H1 (cell line): ENCODE measurements at regions not wholly inside any gene's neighbourhood (a gene's known extent, or its start where the extent isn't known, plus 50 kb on each side); places are given as distances from the start of the nearest gene placed in this dataset.

ENCODE experiments used
- CTCF ChIA-PET: fragments of 300-600 bp; sonication (Branson Sonifier 250); formaldehyde crosslinking; loops from one replicate; lab custom pipeline; 2021; ENCODE audit not compliant: partially characterized antibody; lab: Charles Lee
- POLR2A ChIA-PET: fragments of 300-600 bp; sonication (Branson Sonifier 250); formaldehyde crosslinking; loops from one replicate; lab custom pipeline; 2021; ENCODE audit warnings: inconsistent platforms; ENCODE audit not compliant: partially characterized antibody; lab: Charles Lee
- DNase-seq, 2 experiments: peaks; one replicate each; pipeline versions ENCODE4 v3.0.0 to v3.0.0-alpha.2; 2010 to 2022; ENCODE audit warnings: low spot score in 2 of 2, low read depth in 1 of 2, mixed read lengths in 1 of 2
- FAIRE-seq: peaks from 2 replicates; lab custom pipeline; 2011; peaks lifted over from hg19 to GRCh38; lab: Jason Lieb, UNC
- H2AFZ ChIP-seq: 2 replicates; pipeline ENCODE4 v1.8.1; 2012; ENCODE audit warnings: low read length, inconsistent platforms
- H2AK5ac ChIP-seq: 2 replicates; pipeline ENCODE4 v1.6.1; 2013; ENCODE audit warnings: low read depth, low read length
- H2BK120ac ChIP-seq: replicated peaks from 2 replicates; pipeline ENCODE3; 2013; ENCODE audit warnings: low read depth, low read length, inconsistent platforms
- H2BK12ac ChIP-seq: 2 replicates; pipeline ENCODE4 v1.6.1; 2013; ENCODE audit warnings: low read depth, low read length
- H2BK15ac ChIP-seq: 2 replicates; pipeline ENCODE4 v1.6.1; 2013; ENCODE audit warnings: low read length
- H2BK20ac ChIP-seq: 2 replicates; pipeline ENCODE4 v1.6.1; 2013; ENCODE audit warnings: low read length
- H2BK5ac ChIP-seq: 2 replicates; pipeline ENCODE4 v1.6.1; 2013; ENCODE audit warnings: low read depth, low read length
- H3K14ac ChIP-seq: 2 replicates; pipeline ENCODE4 v1.6.1; 2013; ENCODE audit warnings: inconsistent platforms; ENCODE audit not compliant: insufficient read length
- H3K18ac ChIP-seq: 2 replicates; pipeline ENCODE4 v1.6.1; 2013; ENCODE audit warnings: low read length; ENCODE audit errors: extremely low read depth
- H3K23ac ChIP-seq: 2 replicates; pipeline ENCODE4 v1.6.1; 2013; ENCODE audit warnings: inconsistent platforms; ENCODE audit not compliant: insufficient read length
- H3K23me2 ChIP-seq: 2 replicates; pipeline ENCODE4 v1.6.1; 2013; ENCODE audit warnings: low read depth, low read length
- H3K27ac ChIP-seq: 2 replicates; pipeline ENCODE4 v1.6.1; 2011; ENCODE audit warnings: low read depth, low read length, inconsistent platforms
- H3K27me3 ChIP-seq, 4 experiments: replicated peaks in 1 of 4; 1 replicate in 1 of 4; 2 replicates in 3 of 4; pipeline versions ENCODE4 v1.6.1 to v1.8.1; 2011 to 2013; ENCODE audit warnings: low read length in 3 of 4, mild to moderate bottlenecking in 3 of 4, inconsistent platforms in 2 of 4, mixed read lengths in 2 of 4, moderate library complexity in 1 of 4; ENCODE audit not compliant: control insufficient read depth in 3 of 4, insufficient read depth in 3 of 4; ENCODE audit errors: extremely low read depth in 1 of 4
- H3K36me3 ChIP-seq, 4 experiments: 2 replicates each; pipeline versions ENCODE4 v1.6.1 to v1.8.1; 2011 to 2013; ENCODE audit warnings: mild to moderate bottlenecking in 4 of 4, low read length in 3 of 4, moderate library complexity in 2 of 4, control low read depth in 1 of 4, inconsistent platforms in 1 of 4; ENCODE audit not compliant: insufficient read depth in 4 of 4, control insufficient read depth in 2 of 4
- H3K4ac ChIP-seq: replicated peaks from 2 replicates; pipeline ENCODE3; 2013; ENCODE audit warnings: low read length, low read depth, mixed read lengths, inconsistent platforms; ENCODE audit not compliant: insufficient read length
- H3K4me1 ChIP-seq, 4 experiments: replicated peaks in 1 of 4; 1 replicate in 1 of 4; 2 replicates in 3 of 4; pipeline versions ENCODE4 v1.6.1 to v1.8.1; 2011 to 2013; ENCODE audit warnings: low read length in 3 of 4, inconsistent platforms in 2 of 4, mixed read lengths in 1 of 4; ENCODE audit not compliant: insufficient read depth in 4 of 4, control insufficient read depth in 3 of 4
- H3K4me2 ChIP-seq, 2 experiments: 2 replicates each; pipeline versions ENCODE4 v1.6.1 to v1.8.1; 2011 to 2013; ENCODE audit warnings: low read depth in 2 of 2, low read length in 2 of 2, control low read depth in 1 of 2, inconsistent platforms in 1 of 2, mild to moderate bottlenecking in 1 of 2; ENCODE audit not compliant: insufficient read depth in 1 of 2
- H3K4me3 ChIP-seq, 4 experiments: fragments of 200-600, 300-600 bp in 1 of 4; sonication (generic), shearing (Covaris generic), sonication (Bioruptor Twin) in 1 of 4; 2 replicates each; pipeline versions ENCODE4 v1.5.1 to v1.8.1; 2011 to 2016; ENCODE audit warnings: low read length in 4 of 4, low read depth in 3 of 4, control low read depth in 2 of 4, inconsistent platforms in 2 of 4, mild to moderate bottlenecking in 2 of 4, mixed read lengths in 1 of 4, moderate library complexity in 1 of 4; ENCODE audit not compliant: insufficient read depth in 2 of 4; ENCODE audit errors: extremely low read depth in 1 of 4
- H3K56ac ChIP-seq: replicated peaks from 2 replicates; pipeline ENCODE3; 2013; ENCODE audit warnings: low read depth, mild to moderate bottlenecking, mixed read lengths, low read length, inconsistent platforms; ENCODE audit not compliant: insufficient read length
- H3K79me1 ChIP-seq: 2 replicates; pipeline ENCODE4 v1.6.1; 2013; ENCODE audit warnings: low read depth, low read length, control low read depth
- H3K79me2 ChIP-seq, 2 experiments: 2 replicates each; pipeline versions ENCODE4 v1.6.1 to v1.8.1; 2012 to 2013; ENCODE audit warnings: low read length in 2 of 2, mild to moderate bottlenecking in 2 of 2, inconsistent platforms in 1 of 2; ENCODE audit not compliant: insufficient read depth in 2 of 2, control insufficient read depth in 1 of 2
- H3K9ac ChIP-seq, 4 experiments: replicated peaks in 1 of 4; 1 replicate in 1 of 4; 2 replicates in 3 of 4; pipeline versions ENCODE4 v1.6.1 to v1.8.1; 2011 to 2013; ENCODE audit warnings: low read depth in 3 of 4, low read length in 3 of 4, control low read depth in 2 of 4, mild to moderate bottlenecking in 2 of 4, moderate library complexity in 2 of 4, inconsistent platforms in 1 of 4; ENCODE audit errors: extremely low read depth in 1 of 4
- H3K9me3 ChIP-seq, 2 experiments: 2 replicates each; pipeline versions ENCODE4 v1.6.1 to v1.8.1; 2012 to 2013; ENCODE audit warnings: mild to moderate bottlenecking in 2 of 2, moderate library complexity in 2 of 2, control low read depth in 1 of 2, inconsistent platforms in 1 of 2, low read depth in 1 of 2, low read length in 1 of 2, mixed read lengths in 1 of 2; ENCODE audit not compliant: insufficient read depth in 2 of 2
- H4K20me1 ChIP-seq, 2 experiments: replicated peaks in 1 of 2; 2 replicates each; pipeline versions ENCODE3 to v1.8.1; 2011 to 2013; ENCODE audit warnings: inconsistent platforms in 2 of 2, low read length in 2 of 2, mild to moderate bottlenecking in 1 of 2; ENCODE audit not compliant: insufficient read depth in 2 of 2, control insufficient read depth in 1 of 2
- H4K5ac ChIP-seq: 2 replicates; pipeline ENCODE4 v1.6.1; 2013; ENCODE audit warnings: low read length, low read depth, mixed read lengths, inconsistent platforms; ENCODE audit not compliant: insufficient read length
- H4K8ac ChIP-seq: 2 replicates; pipeline ENCODE4 v1.8.0; 2013; ENCODE audit warnings: mild to moderate bottlenecking, moderate library complexity, low read length, inconsistent platforms; ENCODE audit not compliant: insufficient read depth; ENCODE audit errors: extremely low read depth
- H4K91ac ChIP-seq: replicated peaks from 2 replicates; pipeline ENCODE3; 2013; ENCODE audit warnings: low read length, mixed read lengths, inconsistent platforms; ENCODE audit not compliant: insufficient read length
- ASH2L ChIP-seq: fragments of 200-600, 300-600 bp; sonication (generic); IDR thresholded peaks from one replicate; pipeline ENCODE4 v1.7.1; 2017; ENCODE audit warnings: low read length
- BACH1 ChIP-seq: IDR thresholded peaks from 2 replicates; pipeline ENCODE4 v1.6.1; 2012; ENCODE audit warnings: low read length, improper control_type of control experiment
- BCL11A ChIP-seq, 2 experiments: IDR thresholded peaks; one replicate each; pipeline ENCODE4 v1.6.1; 2011; ENCODE audit warnings: low read depth in 2 of 2, low read length in 2 of 2, mild to moderate bottlenecking in 2 of 2
- CREB1 ChIP-seq: IDR thresholded peaks from 2 replicates; pipeline ENCODE4 v1.6.1; 2012; ENCODE audit warnings: inconsistent platforms
- HDAC6 ChIP-seq: IDR thresholded peaks from one replicate; pipeline ENCODE4 v1.7.1; 2012; ENCODE audit warnings: low read depth, mild to moderate bottlenecking, inconsistent platforms, low read length, moderate library complexity
- KDM1A ChIP-seq: fragments of 200-600, 300-600 bp; sonication (generic); IDR thresholded peaks from 2 replicates; pipeline ENCODE4 v1.7.1; 2016; ENCODE audit warnings: mild to moderate bottlenecking, low read length, borderline replicate concordance
- KDM4A ChIP-seq: IDR thresholded peaks from one replicate; pipeline ENCODE4 v1.7.1; 2012; ENCODE audit warnings: low read depth, mild to moderate bottlenecking, moderate library complexity, low read length, inconsistent platforms; ENCODE audit not compliant: severe bottlenecking
- KDM5A ChIP-seq: fragments of 200-600 bp; IDR thresholded peaks from 2 replicates; pipeline ENCODE4 v1.7.1; 2012; ENCODE audit warnings: mild to moderate bottlenecking, low read length, inconsistent platforms, mixed read lengths
- NANOG ChIP-seq: IDR thresholded peaks from 2 replicates; pipeline ENCODE4 v1.6.1; 2011; ENCODE audit warnings: low read length, low read depth, mild to moderate bottlenecking, inconsistent platforms; ENCODE audit not compliant: insufficient read depth, poor library complexity, severe bottlenecking
- POLR2A ChIP-seq, 2 experiments: IDR thresholded peaks; 1 replicate in 1 of 2; 2 replicates in 1 of 2; pipeline ENCODE4 v1.6.1; 2011; ENCODE audit warnings: low read depth in 2 of 2, low read length in 2 of 2, mild to moderate bottlenecking in 2 of 2; ENCODE audit errors: control extremely low read depth in 1 of 2
- RBBP5 ChIP-seq: IDR thresholded peaks from 2 replicates; pipeline ENCODE4 v1.7.1; 2012; ENCODE audit warnings: low read depth, mild to moderate bottlenecking, inconsistent platforms, low read length, moderate library complexity, borderline replicate concordance
- RNF2 ChIP-seq: fragments of 200-900, 300-1000 bp; sonication (generic); IDR thresholded peaks from 2 replicates; pipeline ENCODE4 v1.7.1; 2016; ENCODE audit warnings: borderline replicate concordance, low read depth, mild to moderate bottlenecking, antibody characterized with exemption, low read length; ENCODE audit not compliant: poor library complexity, severe bottlenecking; ENCODE audit errors: missing control alignments
- SIRT6 ChIP-seq: IDR thresholded peaks from one replicate; pipeline ENCODE4 v1.7.1; 2012; ENCODE audit warnings: low read length, inconsistent platforms
- TF ChIP-seq, protein P1 (sequence below): IDR thresholded peaks from 2 replicates; pipeline ENCODE4 v1.6.1; 2012; ENCODE audit warnings: low read length, inconsistent platforms

DNA sequence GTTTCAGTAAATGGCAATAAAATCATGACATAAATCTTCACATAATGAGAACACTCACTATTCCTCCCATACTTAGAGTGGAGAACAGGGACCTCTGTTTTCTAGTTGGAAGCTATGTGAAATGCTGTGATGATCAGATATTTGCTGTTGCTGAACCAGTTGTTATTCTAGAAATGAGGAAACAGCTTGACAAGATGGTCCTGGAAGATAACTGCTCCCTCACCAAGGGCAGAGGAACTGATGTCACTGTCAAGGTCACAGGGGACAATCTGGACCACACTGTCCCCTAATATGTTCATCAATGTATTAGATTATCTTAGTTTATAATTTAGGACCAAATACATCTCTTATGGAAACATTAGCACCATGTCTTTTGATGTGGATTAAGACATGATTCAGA, 1173.3 kb downstream of the PCDH17 start:
- ChIA-PET POLR2A (no interaction called here), CTCF (no interaction called here)
- no peaks in the 10 kb centered on the region for H3K79me1 ChIP-seq
- H3K56ac ChIP-seq: no peak overlapping the region
- no peaks in the 10 kb centered on the region for H3K36me3 ChIP-seq
- no peak overlapping the region for H4K8ac ChIP-seq
- DNase-seq (no peak), FAIRE-seq (no peak)
- no peak overlapping the region for H4K91ac ChIP-seq
- H3K18ac ChIP-seq: no peak overlapping the region
- H2BK120ac ChIP-seq: no peak overlapping the region
- H3K9ac ChIP-seq: no peak overlapping the region
- H3K23me2 ChIP-seq: no peaks in the 10 kb centered on the region
- H3K23ac ChIP-seq: no peak overlapping the region
- H3K4ac ChIP-seq: no peak overlapping the region
- no peak overlapping the region for H2BK12ac ChIP-seq
- H3K27ac ChIP-seq: no peak overlapping the region
- H3K4me3 ChIP-seq: no peak overlapping the region
- no peak overlapping the region for H2BK5ac ChIP-seq
- H2AK5ac ChIP-seq: no peak overlapping the region
- H2BK15ac ChIP-seq: no peak overlapping the region
- H2AFZ ChIP-seq: 0 out of 2 replicates have a peak overlapping the region, but pooled peaks have one; percentile 37
- no peaks in the 10 kb centered on the region for H3K9me3 ChIP-seq
- no peaks in the 10 kb centered on the region for H3K79me2 ChIP-seq
- no peaks in the 10 kb centered on the region for H4K20me1 ChIP-seq
- H3K4me1 ChIP-seq: no peaks in the 10 kb centered on the region
- no peak overlapping the region for H2BK20ac ChIP-seq
- no peaks in the 10 kb centered on the region for H3K27me3 ChIP-seq
- H4K5ac ChIP-seq: no peak overlapping the region
- no peak overlapping the region for H3K4me2 ChIP-seq
- H3K14ac ChIP-seq: no peak overlapping the region
- TF ChIP-seq KDM5A: no peak
- no peak for TF ChIP-seq SIRT6
- no peak for TF ChIP-seq KDM1A
- TF ChIP-seq KDM4A: no peak
- TF ChIP-seq ASH2L: no peak
- TF ChIP-seq CREB1: no peak
- no peak for TF ChIP-seq RNF2
- TF ChIP-seq BCL11A (IDR thresholded peaks at IDR 0.05; ENCODE audit: low read depth in 2 of 2, low read length in 2 of 2): no peak
- no peak for TF ChIP-seq POLR2A (IDR thresholded peaks at IDR 0.05; ENCODE audit: control extremely low read depth in 1 of 2, low read depth in 2 of 2, low read length in 2 of 2)
- TF ChIP-seq, protein P1, sequence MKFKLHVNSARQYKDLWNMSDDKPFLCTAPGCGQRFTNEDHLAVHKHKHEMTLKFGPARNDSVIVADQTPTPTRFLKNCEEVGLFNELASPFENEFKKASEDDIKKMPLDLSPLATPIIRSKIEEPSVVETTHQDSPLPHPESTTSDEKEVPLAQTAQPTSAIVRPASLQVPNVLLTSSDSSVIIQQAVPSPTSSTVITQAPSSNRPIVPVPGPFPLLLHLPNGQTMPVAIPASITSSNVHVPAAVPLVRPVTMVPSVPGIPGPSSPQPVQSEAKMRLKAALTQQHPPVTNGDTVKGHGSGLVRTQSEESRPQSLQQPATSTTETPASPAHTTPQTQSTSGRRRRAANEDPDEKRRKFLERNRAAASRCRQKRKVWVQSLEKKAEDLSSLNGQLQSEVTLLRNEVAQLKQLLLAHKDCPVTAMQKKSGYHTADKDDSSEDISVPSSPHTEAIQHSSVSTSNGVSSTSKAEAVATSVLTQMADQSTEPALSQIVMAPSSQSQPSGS: no peak
- no peak for TF ChIP-seq BACH1
- no peak for TF ChIP-seq HDAC6
- no peak for TF ChIP-seq NANOG
- no peak for TF ChIP-seq RBBP5
